ENCODE measurements at regions not wholly inside any gene's neighbourhood (a gene's known extent, or its start where the extent isn't known, plus 50 kb on each side); places are given as distances from the start of the nearest gene placed in this dataset.

- H3K27ac ChIP-seq: no peak overlapping the region
- no peaks in the 10 kb centered on the region for H3K9me3 ChIP-seq
- H3K4me3 ChIP-seq: no peak overlapping the region
- no peaks in the 10 kb centered on the region for H3K36me3 ChIP-seq
- peaks cover 0 to 55% of the 10 kb centered on the region in 2 donors for H3K27me3 ChIP-seq
- TF ChIP-seq POLR2A (IDR thresholded peaks at IDR 0.05): no peak
- no peak for TF ChIP-seq POLR2AphosphoS5 (IDR thresholded peaks at IDR 0.05)
- no peak for TF ChIP-seq CTCF (IDR thresholded peaks at IDR 0.05)
- DNase-seq (ENCODE audit: low spot score in 2 of 2): no peak
- intact Hi-C loops (cut with DNase I; ENCODE audit: low total_unique reads): no loop called here
- H3K4me1 ChIP-seq: no peaks in the 10 kb centered on the region
Measured at GRCh38 chrX:109934434-109934833, 68.5 kb upstream of the TMEM164 start.

GRCh38 chrX:109934935-109935334, 68.0 kb upstream of the TMEM164 start:
- intact Hi-C loops (cut with DNase I; ENCODE audit: low total_unique reads): no loop called here
- Histone ChIP-seq H3K27ac (no peak overlapping the region), H3K36me3 (no peaks in the 10 kb centered on the region), H3K27me3 (peaks cover 0 to 59% of the 10 kb centered on the region in 2 donors), H3K4me1 (no peaks in the 10 kb centered on the region), H3K9me3 (no peaks in the 10 kb centered on the region), H3K4me3 (no peak overlapping the region)
- no peak for TF ChIP-seq POLR2AphosphoS5 (IDR thresholded peaks at IDR 0.05)
- no peak for TF ChIP-seq POLR2A (IDR thresholded peaks at IDR 0.05)
- no peak for DNase-seq (ENCODE audit: low spot score in 2 of 2)

- peaks cover 0 to 56% of the 10 kb centered on the region in 2 donors for H3K27me3 ChIP-seq
- intact Hi-C loops (cut with DNase I; ENCODE audit: low total_unique reads): no loop called here
- no peak for DNase-seq (ENCODE audit: low spot score in 2 of 2)
Measured at GRCh38 chrX:109936114-109936513, 66.8 kb upstream of the TMEM164 start.

GRCh38 chrX:109936598-109936997, 66.3 kb upstream of the TMEM164 start:
- H3K27ac ChIP-seq: no peak overlapping the region
- TF ChIP-seq POLR2A (IDR thresholded peaks at IDR 0.05): no peak
- TF ChIP-seq CTCF (IDR thresholded peaks at IDR 0.05): no peak
- no peak for TF ChIP-seq POLR2AphosphoS5 (IDR thresholded peaks at IDR 0.05)
- H3K4me3 ChIP-seq: no peak overlapping the region
- no peaks in the 10 kb centered on the region for H3K36me3 ChIP-seq
- no peaks in the 10 kb centered on the region for H3K4me1 ChIP-seq
- peaks cover 0 to 51% of the 10 kb centered on the region in 2 donors for H3K27me3 ChIP-seq
- H3K9me3 ChIP-seq: no peaks in the 10 kb centered on the region
- no peak for DNase-seq (ENCODE audit: low spot score in 2 of 2)
- intact Hi-C loops (cut with DNase I; ENCODE audit: low total_unique reads): no loop called here

More at GRCh38 chrX:109936114-109936513, 66.8 kb upstream of the TMEM164 start:
- no peak overlapping the region for H3K4me3 ChIP-seq
- no peaks in the 10 kb centered on the region for H3K4me1 ChIP-seq
- no peaks in the 10 kb centered on the region for H3K9me3 ChIP-seq
- no peak overlapping the region for H3K27ac ChIP-seq
- no peak for TF ChIP-seq CTCF (IDR thresholded peaks at IDR 0.05)
- no peaks in the 10 kb centered on the region for H3K36me3 ChIP-seq

GRCh38 chrX:109939498-109939897, 63.4 kb upstream of the TMEM164 start:
- TF ChIP-seq CTCF (IDR thresholded peaks at IDR 0.05) (no peak), POLR2AphosphoS5 (IDR thresholded peaks at IDR 0.05) (no peak), POLR2A (IDR thresholded peaks at IDR 0.05) (no peak)
- no peaks in the 10 kb centered on the region for H3K9me3 ChIP-seq
- no peaks in the 10 kb centered on the region for H3K4me1 ChIP-seq
- peaks cover 0 to 64% of the 10 kb centered on the region in 2 donors for H3K27me3 ChIP-seq
- H3K4me3 ChIP-seq: no peak overlapping the region
- intact Hi-C loops (cut with DNase I; ENCODE audit: low total_unique reads): no loop called here
- H3K27ac ChIP-seq: no peak overlapping the region
- H3K36me3 ChIP-seq: no peaks in the 10 kb centered on the region
- no peak for DNase-seq (ENCODE audit: low spot score in 2 of 2)

- peaks cover 0 to 60% of the 10 kb centered on the region in 2 donors for H3K27me3 ChIP-seq
- no peak overlapping the region for H3K27ac ChIP-seq
- H3K4me1 ChIP-seq: no peaks in the 10 kb centered on the region
- H3K9me3 ChIP-seq: no peaks in the 10 kb centered on the region
- H3K4me3 ChIP-seq: no peak overlapping the region
- intact Hi-C loops (cut with DNase I; ENCODE audit: low total_unique reads): no loop called here
- no peak for TF ChIP-seq POLR2AphosphoS5 (IDR thresholded peaks at IDR 0.05)
- no peak for TF ChIP-seq CTCF (IDR thresholded peaks at IDR 0.05)
- no peak for TF ChIP-seq POLR2A (IDR thresholded peaks at IDR 0.05)
- no peak for DNase-seq (ENCODE audit: low spot score in 2 of 2)
- no peaks in the 10 kb centered on the region for H3K36me3 ChIP-seq
Measured at GRCh38 chrX:109940411-109940810, 62.5 kb upstream of the TMEM164 start.
